HG02852 (cell line): ENCODE measurements at regions not wholly inside any gene's neighbourhood (a gene's known extent, or its start where the extent isn't known, plus 50 kb on each side); places are given as distances from the start of the nearest gene placed in this dataset.
"Not testable (repeated sequence)": the region's sequence is repeated elsewhere in the genome, so short reads cannot be mapped to it uniquely, and the experiment has no call there.

Source experiments
- ATAC-seq: cut with Tn5 transposase; IDR thresholded peaks from one replicate; pipeline ENCODE4 v1.9.1; 2021; ENCODE audit warnings: mild to moderate bottlenecking, moderate library complexity; ENCODE audit not compliant: unreplicated experiment

- ATAC-seq, result not testable (repeated sequence)
Measured at GRCh38 chr14:105746800-105747502, 220.6 kb downstream of the TMEM121 start.

DNA sequence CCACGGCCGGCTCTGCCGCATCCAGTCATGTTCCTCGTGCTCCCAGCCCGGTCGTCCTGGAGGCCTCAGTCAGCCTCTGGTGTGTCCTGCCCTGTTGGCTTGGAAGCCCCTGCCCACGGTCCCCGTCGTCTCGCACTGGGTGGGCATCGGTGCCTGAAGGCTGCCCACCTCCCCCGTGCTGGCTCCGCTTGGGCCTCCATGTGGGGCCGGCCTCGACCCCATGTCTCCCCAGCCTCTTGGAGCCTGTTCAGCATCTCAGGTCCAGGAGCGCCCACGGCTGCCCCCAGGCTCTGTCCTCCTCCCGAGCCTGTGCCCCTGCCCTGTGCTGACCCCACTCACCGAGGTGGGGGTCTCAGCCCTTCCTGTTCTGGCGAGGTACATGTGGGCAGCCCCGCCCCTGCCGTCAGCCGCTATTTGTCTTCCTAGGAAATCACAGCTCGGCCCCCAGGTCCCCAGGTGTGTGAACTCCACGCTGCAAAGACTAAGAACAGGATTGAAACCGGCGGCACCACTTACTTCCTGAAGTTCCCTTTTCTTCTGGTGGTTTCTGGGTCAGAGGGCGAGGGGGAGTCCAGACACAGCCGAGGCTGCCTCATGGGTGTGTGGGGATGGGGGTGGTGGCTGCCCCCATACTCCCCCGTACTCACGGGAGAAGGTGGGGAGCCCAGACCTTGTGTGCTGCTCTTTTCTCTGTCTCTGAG lies 221.3 kb downstream of the TMEM121 start:
- ATAC-seq, result not testable (repeated sequence)

- no peak for ATAC-seq
Measured at GRCh38 chr14:105748204-105748578, 221.8 kb downstream of the TMEM121 start.

DNA sequence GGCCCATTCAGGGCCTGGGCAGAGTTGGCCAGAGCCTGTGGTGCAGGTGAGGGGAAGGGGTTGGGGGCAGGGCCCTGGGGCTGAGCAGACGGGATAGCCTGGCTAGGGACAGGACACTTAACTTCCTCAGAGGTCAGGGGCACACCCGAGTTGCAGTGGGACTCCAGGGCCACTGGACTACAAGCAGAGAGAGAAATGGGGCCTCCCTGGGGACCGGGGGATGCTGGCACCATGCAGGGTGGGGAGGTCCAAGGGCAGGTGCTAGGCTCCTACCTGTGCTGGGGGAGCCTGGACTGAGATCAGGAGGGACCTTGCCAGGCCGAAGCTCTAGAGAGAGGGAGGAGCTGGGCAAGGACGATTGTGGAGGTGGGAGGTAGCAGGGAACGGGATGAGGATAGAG lies 222.3 kb downstream of the TMEM121 start:
- ATAC-seq, result not testable (repeated sequence)

DNA sequence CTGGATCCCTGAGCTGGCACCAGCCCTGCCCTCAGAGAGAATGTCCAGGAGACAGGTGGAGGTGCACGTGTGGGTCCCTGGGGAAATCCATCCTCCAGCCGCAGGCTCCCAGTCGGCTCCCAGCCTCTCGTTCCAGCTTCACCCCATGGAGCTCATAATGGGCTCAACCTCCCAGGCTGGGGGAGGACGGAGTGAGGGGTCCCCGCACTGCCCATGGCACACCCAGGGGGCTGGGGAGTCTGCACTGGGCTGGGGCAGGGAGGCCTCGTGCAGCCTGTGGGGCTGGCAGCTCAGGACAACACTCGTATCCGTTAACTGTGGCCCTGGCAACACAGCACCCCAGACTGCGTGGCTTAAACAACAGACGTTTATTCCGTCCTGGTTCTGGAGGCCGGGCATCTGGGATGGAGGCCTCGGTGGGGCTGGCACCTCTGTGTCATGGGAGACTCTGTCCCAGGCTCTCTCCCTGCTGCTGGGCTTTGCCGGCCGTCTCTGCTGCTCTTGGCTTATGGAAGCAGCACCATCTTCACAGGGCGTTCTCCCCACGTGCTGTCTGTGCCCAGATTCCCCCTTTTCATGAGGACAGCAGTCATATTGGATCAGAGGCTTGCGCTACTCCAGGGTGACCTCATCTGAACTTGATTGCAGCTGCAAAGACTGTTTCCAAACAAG lies 223.6 kb downstream of the TMEM121 start:
- not testable (repeated sequence) for ATAC-seq

DNA sequence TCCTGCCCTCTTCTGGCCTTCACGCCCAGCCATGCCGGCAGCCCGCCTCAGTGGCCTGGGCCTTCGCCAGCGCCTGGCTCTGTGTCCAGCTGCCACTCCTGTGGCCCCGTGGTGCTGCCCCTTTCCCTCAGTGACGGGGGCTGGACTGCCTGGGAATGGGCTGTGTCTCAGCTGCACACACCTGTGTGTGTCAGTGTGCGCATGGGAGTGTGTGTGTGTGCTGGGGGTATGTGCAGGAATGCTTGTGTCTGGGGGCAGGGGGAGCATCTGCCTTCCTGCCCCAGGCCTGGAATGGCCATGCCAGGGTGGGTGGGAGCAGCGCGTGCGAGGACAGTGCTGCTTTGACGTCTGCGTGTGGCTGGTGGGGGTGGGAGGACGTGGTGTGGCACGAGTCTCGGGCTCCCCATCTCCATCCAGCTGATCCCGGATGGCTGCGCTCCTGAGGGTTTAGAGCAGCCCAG lies 224.9 kb downstream of the TMEM121 start:
- ATAC-seq, result not testable (repeated sequence)

DNA sequence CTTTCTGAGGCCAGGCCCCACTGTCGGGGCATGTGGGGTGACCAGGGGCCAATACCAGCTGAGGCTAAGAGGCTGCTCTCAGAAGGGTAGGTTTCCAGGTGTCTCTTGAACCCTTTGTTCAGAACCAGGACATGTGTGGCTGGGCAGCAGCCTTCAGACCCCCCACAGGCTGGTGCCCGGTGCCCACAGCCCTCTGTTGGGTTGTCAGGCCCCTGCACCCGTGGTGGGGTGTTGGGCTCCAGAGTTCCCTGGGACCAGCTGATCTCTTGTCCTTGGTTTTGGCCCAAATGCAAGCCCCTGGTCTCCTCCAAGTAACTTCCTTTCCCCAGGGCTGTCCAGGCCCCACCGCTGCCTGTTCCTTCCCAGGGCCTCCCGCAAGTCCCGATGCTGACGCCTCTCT lies 226.0 kb downstream of the TMEM121 start:
- not testable (repeated sequence) for ATAC-seq

GRCh38 chr14:105760691-105761344 lies 234.4 kb downstream of the TMEM121 start:
- no peak for ATAC-seq

- ATAC-seq, result not testable (repeated sequence)
Measured at GRCh38 chr14:105761345-105761740, 235.0 kb downstream of the TMEM121 start.

- no peak for ATAC-seq
Measured at GRCh38 chr14:105761842-105762241, 235.5 kb downstream of the TMEM121 start.

GRCh38 chr14:105762262-105762661 lies 235.9 kb downstream of the TMEM121 start:
- ATAC-seq, result not testable (repeated sequence)

DNA sequence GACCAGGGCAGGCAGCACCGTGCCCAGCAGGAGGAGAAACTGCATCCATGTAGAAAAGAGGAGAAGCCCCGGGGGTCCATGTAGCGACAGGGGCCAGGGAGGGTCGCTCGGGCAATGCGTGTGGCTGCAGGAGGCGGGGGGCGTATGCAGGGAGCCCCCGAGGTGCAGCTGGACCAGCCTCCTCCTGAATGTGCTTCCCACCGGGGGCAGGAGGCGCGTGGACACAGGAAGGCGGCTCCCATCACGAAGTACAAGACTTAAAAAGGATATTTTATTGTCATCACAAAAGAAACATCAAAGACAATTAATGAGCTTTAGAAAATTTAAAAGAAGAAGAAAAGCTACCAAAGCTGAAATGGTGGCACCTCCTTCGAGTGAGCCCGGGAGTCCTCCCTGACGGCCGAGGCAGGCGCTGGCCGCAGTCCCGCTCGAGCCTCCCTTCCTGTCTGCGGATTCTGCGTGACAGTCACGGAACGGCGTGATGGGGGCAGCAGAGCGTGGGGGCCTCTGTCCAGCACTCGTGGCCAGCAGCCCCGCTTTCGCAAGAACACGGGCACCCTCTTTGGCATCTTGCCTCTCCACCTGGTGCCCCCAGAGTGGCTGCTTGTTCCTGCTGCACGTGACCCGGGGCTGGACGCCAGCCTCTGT lies 238.0 kb downstream of the TMEM121 start:
- not testable (repeated sequence) for ATAC-seq

DNA sequence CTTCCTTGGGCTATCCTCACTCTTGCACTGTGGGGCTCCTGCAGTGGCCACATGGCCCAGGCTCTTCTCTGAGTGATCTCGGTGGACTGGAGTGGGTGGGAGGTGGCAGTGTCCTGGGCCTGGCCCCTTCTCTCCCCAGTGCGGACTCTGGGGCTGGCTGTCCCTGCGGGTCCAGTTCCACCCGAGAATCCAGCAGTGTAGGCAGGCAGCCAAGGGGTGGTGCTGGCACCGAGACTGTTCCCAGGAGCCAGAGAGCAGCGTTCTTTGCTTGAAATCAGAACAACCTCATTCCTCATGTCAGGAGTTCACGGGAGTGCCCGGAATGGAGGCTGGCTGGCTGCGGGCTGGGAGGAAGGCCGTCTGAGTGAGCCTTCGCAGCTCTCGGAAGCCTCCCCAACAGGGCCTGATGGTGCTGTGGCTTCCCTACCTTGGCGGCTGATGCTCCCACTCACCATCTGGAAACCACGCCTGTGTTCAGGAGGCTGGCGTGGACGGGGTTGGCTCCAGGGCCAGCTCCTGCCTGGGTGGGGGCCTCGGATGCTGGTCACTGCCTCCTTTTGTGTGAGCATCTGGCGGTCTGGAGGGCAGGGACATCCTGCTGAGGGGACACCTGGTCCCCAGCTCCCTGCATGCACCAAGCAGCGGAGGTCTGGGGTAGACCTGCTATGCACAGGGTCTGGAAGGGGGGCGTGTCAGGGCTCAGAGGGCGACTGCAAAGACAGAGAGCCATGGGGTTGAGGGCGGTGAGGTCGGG lies 238.9 kb downstream of the TMEM121 start:
- ATAC-seq, result not testable (repeated sequence)

DNA sequence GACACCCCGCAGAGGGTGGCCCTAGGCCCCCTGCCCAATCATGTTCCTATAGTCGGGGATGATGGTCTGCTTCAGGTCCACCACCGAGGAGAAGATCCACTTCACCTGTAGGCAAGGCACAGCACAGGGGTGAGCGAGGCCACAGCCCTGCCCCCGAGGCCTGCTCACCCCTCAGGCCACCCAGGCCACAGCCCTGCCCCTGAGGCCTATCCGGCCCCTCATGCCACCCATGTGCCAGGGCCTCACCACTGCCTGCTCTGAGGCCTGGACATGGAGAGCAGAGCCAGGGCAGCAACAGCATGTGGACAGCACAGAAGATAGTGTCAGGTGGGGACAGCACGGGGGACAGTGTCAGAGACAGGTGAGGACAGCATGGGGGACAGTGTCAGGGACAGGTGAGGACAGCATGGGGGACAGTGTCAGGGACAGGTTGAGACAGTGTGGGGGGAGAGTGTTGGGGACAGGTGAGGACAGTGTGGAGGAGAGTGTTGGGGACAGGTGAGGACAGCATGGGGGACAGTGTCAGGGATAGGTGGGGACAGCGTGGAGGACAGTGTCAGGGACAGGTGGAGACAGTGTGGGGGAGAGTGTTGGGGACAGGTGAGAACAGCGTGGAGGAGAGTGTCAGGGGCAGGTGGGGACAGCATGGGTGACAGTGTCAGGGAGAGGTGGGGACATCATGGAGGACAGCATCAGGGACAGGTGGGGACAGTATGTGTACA lies 239.7 kb downstream of the TMEM121 start:
- ATAC-seq, result no peak

- no peak for ATAC-seq
Measured at GRCh38 chr14:105767315-105767714, 240.9 kb downstream of the TMEM121 start.

DNA sequence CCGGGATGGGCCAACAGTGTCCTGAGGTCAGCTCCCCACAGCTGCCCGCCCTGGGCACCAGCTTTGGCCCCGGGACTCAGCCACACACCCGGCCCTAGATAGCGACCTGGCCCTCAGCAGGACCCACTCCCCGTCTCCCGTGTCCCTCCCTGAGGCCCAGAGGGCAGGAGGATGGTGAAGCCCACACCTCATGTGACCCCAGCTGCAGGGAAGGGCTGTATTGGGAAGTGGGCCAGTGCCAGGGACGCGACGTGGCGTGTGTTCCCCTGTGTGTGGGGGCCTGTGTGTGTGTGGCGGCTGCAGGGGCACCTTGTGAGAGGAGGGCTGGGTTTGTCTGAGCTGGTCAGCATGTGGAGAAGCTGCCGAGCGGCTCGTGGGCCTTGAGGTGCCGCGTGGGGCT lies 241.7 kb downstream of the TMEM121 start:
- not testable (repeated sequence) for ATAC-seq

DNA sequence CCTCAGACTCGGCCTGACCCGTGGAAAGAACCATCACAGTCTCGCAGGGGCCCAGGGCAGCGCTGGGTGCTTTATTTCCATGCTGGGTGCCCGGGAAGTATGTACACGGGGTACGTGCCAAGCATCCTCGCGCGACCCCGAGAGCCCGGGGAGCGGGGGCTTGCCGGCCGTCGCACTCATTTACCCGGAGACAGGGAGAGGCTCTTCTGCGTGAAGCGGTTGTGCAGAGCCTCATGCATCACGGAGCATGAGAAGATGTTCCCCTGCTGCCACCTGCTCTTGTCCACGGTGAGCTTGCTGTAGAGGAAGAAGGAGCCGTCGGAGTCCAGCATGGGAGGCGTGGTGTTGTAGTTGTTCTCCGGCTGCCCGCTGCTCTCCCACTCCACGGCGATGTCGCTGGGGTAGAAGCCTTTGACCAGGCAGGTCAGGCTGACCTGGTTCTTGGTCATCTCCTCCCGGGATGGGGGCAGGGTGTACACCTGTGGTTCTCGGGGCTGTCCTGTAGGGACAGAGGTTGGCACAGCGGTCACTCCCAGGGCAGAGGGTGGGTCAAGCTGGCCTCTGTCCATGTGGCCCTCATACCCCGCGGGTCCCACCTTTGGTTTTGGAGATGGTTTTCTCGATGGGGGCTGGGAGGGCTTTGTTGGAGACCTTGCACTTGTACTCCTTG lies 242.8 kb downstream of the TMEM121 start:
- not testable (repeated sequence) for ATAC-seq

DNA sequence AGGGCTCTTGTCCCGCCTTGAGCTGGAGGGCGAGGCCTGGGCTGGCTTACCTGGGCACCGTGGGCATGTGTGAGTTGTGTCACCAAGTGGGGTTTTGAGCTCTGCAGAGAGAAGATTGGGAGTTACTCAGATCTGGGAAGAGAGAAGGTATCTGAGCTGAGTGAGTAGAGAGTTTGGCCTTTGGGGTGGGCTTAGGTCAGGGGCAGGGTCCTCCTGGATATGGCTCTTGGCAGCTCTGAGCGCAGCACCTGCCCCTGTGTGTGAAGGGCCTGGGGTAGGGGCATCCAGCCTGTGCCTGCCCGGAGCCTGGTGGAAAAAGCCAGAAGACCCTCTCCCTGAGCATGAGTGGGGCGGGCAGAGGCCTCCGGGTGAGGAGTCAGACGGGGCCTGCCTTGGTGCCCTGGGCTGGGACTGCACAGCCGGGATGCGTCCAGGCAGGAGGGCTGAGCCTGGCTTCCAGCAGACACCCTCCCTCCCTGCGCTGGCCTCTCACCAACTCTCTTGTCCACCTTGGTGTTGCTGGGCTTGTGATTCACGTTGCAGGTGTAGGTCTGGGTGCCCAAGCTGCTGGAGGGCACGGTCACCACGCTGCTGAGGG lies 244.3 kb downstream of the TMEM121 start:
- ATAC-seq, result not testable (repeated sequence)
